GM12878 (cell line): ENCODE measurements at regions not wholly inside any gene's neighbourhood (a gene's known extent, or its start where the extent isn't known, plus 50 kb on each side); places are given as distances from the start of the nearest gene placed in this dataset.

Experiments used
- CREM ChIP-seq: IDR thresholded peaks from 2 replicates; pipeline ENCODE4 v1.6.1; 2014; ENCODE audit warnings: antibody characterized with exemption, low read depth
- PBX3 ChIP-seq: IDR thresholded peaks from 2 replicates; pipeline ENCODE4 v1.6.1; 2011; ENCODE audit warnings: mild to moderate bottlenecking, low read depth, low read length, moderate library complexity; ENCODE audit not compliant: insufficient replicate concordance
- TF ChIP-seq, protein P1 (sequence below), 3 experiments: IDR thresholded peaks in 2 of 3; conservative IDR thresholded peaks in 1 of 3; 2 replicates each; pipeline ENCODE4 v1.5.1; 2011; ENCODE audit warnings: low read depth in 3 of 3, low read length in 3 of 3, mild to moderate bottlenecking in 3 of 3, control low read depth in 2 of 3, moderate library complexity in 2 of 3, inconsistent platforms in 1 of 3, mixed read lengths in 1 of 3; ENCODE audit not compliant: control insufficient read depth in 2 of 3, insufficient read depth in 1 of 3; ENCODE audit errors: extremely low read depth in 1 of 3

GRCh38 chr11:15657264-15657663 is 542.5 kb downstream of the INSC start:
- TF ChIP-seq PBX3 (no peak), CREM (no peak)
- TF ChIP-seq, protein P1, sequence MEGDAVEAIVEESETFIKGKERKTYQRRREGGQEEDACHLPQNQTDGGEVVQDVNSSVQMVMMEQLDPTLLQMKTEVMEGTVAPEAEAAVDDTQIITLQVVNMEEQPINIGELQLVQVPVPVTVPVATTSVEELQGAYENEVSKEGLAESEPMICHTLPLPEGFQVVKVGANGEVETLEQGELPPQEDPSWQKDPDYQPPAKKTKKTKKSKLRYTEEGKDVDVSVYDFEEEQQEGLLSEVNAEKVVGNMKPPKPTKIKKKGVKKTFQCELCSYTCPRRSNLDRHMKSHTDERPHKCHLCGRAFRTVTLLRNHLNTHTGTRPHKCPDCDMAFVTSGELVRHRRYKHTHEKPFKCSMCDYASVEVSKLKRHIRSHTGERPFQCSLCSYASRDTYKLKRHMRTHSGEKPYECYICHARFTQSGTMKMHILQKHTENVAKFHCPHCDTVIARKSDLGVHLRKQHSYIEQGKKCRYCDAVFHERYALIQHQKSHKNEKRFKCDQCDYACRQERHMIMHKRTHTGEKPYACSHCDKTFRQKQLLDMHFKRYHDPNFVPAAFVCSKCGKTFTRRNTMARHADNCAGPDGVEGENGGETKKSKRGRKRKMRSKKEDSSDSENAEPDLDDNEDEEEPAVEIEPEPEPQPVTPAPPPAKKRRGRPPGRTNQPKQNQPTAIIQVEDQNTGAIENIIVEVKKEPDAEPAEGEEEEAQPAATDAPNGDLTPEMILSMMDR (IDR thresholded peaks at IDR 0.05 in 2 of 3, conservative IDR thresholded peaks at IDR 0.05 in 1 of 3; ENCODE audit: control insufficient read depth in 2 of 3, extremely low read depth in 1 of 3, insufficient read depth in 1 of 3, low read depth in 3 of 3, low read length in 3 of 3): no peak
